K562 (cell line): ENCODE measurements at regions not wholly inside any gene's neighbourhood (a gene's known extent, or its start where the extent isn't known, plus 50 kb on each side); places are given as distances from the start of the nearest gene placed in this dataset.

Source experiments
- ATAC-seq: fragments of 200-7000 bp; cut with Tn5 transposase; 3 replicates; pipeline ENCODE4 v1.9.1; 2020; ENCODE audit warnings: moderate library complexity
- BruUV-seq: library from RNA; stranded (reverse); fragments of 400-500 nt; replicated peaks from 2 replicates; lab custom pipeline; 2021; lab: Mats Ljungman, UMichigan
- CTCF ChIA-PET: fragments of 300-600 bp; formaldehyde crosslinking; extraction: SDS; loops from one replicate; lab custom pipeline; 2021; ENCODE audit warnings: low intra/inter-chr PET ratio; lab: Yijun Ruan, JAX
- POLR2A ChIA-PET: fragments of 300-600, 350-650 bp; sonication (Branson Sonifier 250); formaldehyde crosslinking; extraction: SDS; loops from one replicate; lab custom pipeline; 2021; ENCODE audit warnings: antibody characterized with exemption, inconsistent platforms; lab: Yijun Ruan, JAX
- DNase-seq, 4 experiments: peaks; one replicate each; pipeline versions ENCODE4 v3.0.0 to v3.0.0-alpha.2; 2011 to 2018; ENCODE audit warnings: low spot score in 3 of 4, mixed read lengths in 3 of 4; ENCODE audit errors: extremely low read depth in 1 of 4
- FAIRE-seq: peaks from 2 replicates; lab custom pipeline; 2011; peaks lifted over from hg19 to GRCh38; lab: Jason Lieb, UNC
- H2AFZ ChIP-seq: 2 replicates; pipeline ENCODE4 v1.6.0; 2011; ENCODE audit warnings: low read depth, low read length, control low read depth, inconsistent platforms
- H3K27ac ChIP-seq: fragments of 200-600 bp; 3 replicates; pipeline ENCODE4 v1.8.0; 2011; ENCODE audit warnings: low read depth, mild to moderate bottlenecking, control low read depth, inconsistent platforms, low read length, moderate library complexity, mixed read lengths; ENCODE audit errors: extremely low read depth
- H3K27me3 ChIP-seq, 2 experiments: fragments of 300-600 bp in 1 of 2; 2 replicates in 1 of 2; 3 replicates in 1 of 2; pipeline versions ENCODE4 v1.6.0 to v1.8.0; 2011; ENCODE audit warnings: inconsistent platforms in 2 of 2, low read length in 2 of 2, mild to moderate bottlenecking in 1 of 2, mixed read lengths in 1 of 2, moderate library complexity in 1 of 2; ENCODE audit not compliant: control insufficient read depth in 2 of 2, insufficient read depth in 2 of 2
- H3K36me3 ChIP-seq: fragments of 300-600 bp; 3 replicates; pipeline ENCODE4 v1.8.0; 2011; ENCODE audit warnings: mild to moderate bottlenecking, low read length, inconsistent platforms; ENCODE audit not compliant: control insufficient read depth, insufficient read depth
- H3K4me1 ChIP-seq, 2 experiments: fragments of 200-600 bp in 1 of 2; replicated peaks in 1 of 2; 2 replicates in 1 of 2; 3 replicates in 1 of 2; pipeline versions ENCODE4 v1.5.1 to v1.8.0; 2011; ENCODE audit warnings: inconsistent platforms in 2 of 2, low read length in 2 of 2, mild to moderate bottlenecking in 1 of 2, mixed read lengths in 1 of 2, moderate library complexity in 1 of 2; ENCODE audit not compliant: control insufficient read depth in 2 of 2, insufficient read depth in 2 of 2
- H3K4me2 ChIP-seq: 2 replicates; pipeline ENCODE4 v1.6.1; 2011; ENCODE audit warnings: low read length, control low read depth, inconsistent platforms, mixed read lengths; ENCODE audit not compliant: insufficient read depth
- H3K4me3 ChIP-seq: fragments of 200-600 bp; sonication (generic), shearing (Covaris generic); 2 replicates; pipeline ENCODE4 v1.5.1; 2016; ENCODE audit warnings: control low read depth, inconsistent platforms
- H3K79me2 ChIP-seq: fragments of 200-600 bp; 3 replicates; pipeline ENCODE4 v1.8.0; 2011; ENCODE audit warnings: low read length, inconsistent platforms; ENCODE audit not compliant: control insufficient read depth, insufficient read depth
- H3K9ac ChIP-seq, 2 experiments: 2 replicates each; pipeline versions ENCODE4 v1.6.0 to v1.6.1; 2011; ENCODE audit warnings: low read depth in 2 of 2, low read length in 2 of 2, control low read depth in 1 of 2, inconsistent platforms in 1 of 2, mild to moderate bottlenecking in 1 of 2, mixed read lengths in 1 of 2; ENCODE audit not compliant: insufficient read depth in 1 of 2
- H3K9me1 ChIP-seq: one replicate; pipeline ENCODE4 v1.6.0; 2011; ENCODE audit warnings: inconsistent platforms, mild to moderate bottlenecking, low read length, moderate library complexity; ENCODE audit not compliant: control insufficient read depth, insufficient read depth
- H3K9me3 ChIP-seq: replicated peaks from 2 replicates; pipeline ENCODE4 v1.5.1; 2011; ENCODE audit warnings: low read depth, low read length, inconsistent platforms; ENCODE audit not compliant: control insufficient read depth, insufficient read depth
- H4K20me1 ChIP-seq: replicated peaks from 2 replicates; pipeline ENCODE4 v1.6.1; 2011; ENCODE audit warnings: low read length, inconsistent platforms, mixed read lengths; ENCODE audit not compliant: control insufficient read depth, insufficient read depth
- ARHGAP35 ChIP-seq: fragments of 450-650 bp; IDR thresholded peaks from 2 replicates; pipeline ENCODE4 v1.6.1; 2018; ENCODE audit not compliant: partially characterized antibody
- CBX3 ChIP-seq, 2 experiments: IDR thresholded peaks; 1 replicate in 1 of 2; 2 replicates in 1 of 2; pipeline ENCODE4 v1.6.1; 2012; ENCODE audit warnings: inconsistent platforms in 2 of 2, low read length in 2 of 2, borderline replicate concordance in 1 of 2, control low read depth in 1 of 2
- CEBPZ ChIP-seq: fragments of 150-350 bp; IDR thresholded peaks from 2 replicates; pipeline ENCODE4 v1.6.1; 2014; ENCODE audit warnings: low read depth, mild to moderate bottlenecking, low read length, borderline replicate concordance
- CXXC5 ChIP-seq: fragments of 250-450 bp; sonication (Bioruptor Pico); IDR thresholded peaks from 2 replicates; pipeline ENCODE4 v1.8.0; 2022; ENCODE audit warnings: inconsistent platforms, mild to moderate bottlenecking, moderate library complexity
- EZH2 ChIP-seq: IDR thresholded peaks from 2 replicates; pipeline ENCODE4 v1.6.1; 2012; ENCODE audit warnings: low read depth, mild to moderate bottlenecking, inconsistent platforms, low read length, borderline replicate concordance
- GTF2A2 ChIP-seq: IDR thresholded peaks from 2 replicates; pipeline ENCODE4 v1.6.1; 2016; ENCODE audit warnings: mild to moderate bottlenecking, missing genetic modification characterization, missing compliant biosample characterization
- MTA2 ChIP-seq: fragments of 450-650 bp; IDR thresholded peaks from 2 replicates; pipeline ENCODE4 v1.6.1; 2016; ENCODE audit warnings: low read depth
- NBN ChIP-seq: fragments of 450-650 bp; IDR thresholded peaks from 2 replicates; pipeline ENCODE4 v1.6.1; 2016; ENCODE audit warnings: low read depth, mild to moderate bottlenecking
- NR0B1 ChIP-seq: fragments of 450-650 bp; IDR thresholded peaks from one replicate; pipeline ENCODE4 v1.6.1; 2018; ENCODE audit warnings: mild to moderate bottlenecking, moderate library complexity; ENCODE audit not compliant: partially characterized antibody
- PHB2 ChIP-seq: fragments of 450-650 bp; IDR thresholded peaks from 2 replicates; pipeline ENCODE4 v1.6.1; 2017; ENCODE audit warnings: low read depth
- SNIP1 ChIP-seq: fragments of 450-650 bp; IDR thresholded peaks from 2 replicates; pipeline ENCODE4 v1.7.1; 2017; ENCODE audit warnings: low read depth, mild to moderate bottlenecking
- TAF1 ChIP-seq: IDR thresholded peaks from 2 replicates; pipeline ENCODE4 v1.6.1; 2011; ENCODE audit warnings: mild to moderate bottlenecking, low read length, moderate library complexity; ENCODE audit not compliant: insufficient read depth, control insufficient read depth, severe bottlenecking; ENCODE audit errors: extremely low read depth
- TCF3 ChIP-seq: sonication (generic); formaldehyde crosslinking; IDR thresholded peaks from 2 replicates; pipeline ENCODE4 v1.4.0; 2020; ENCODE audit warnings: mild to moderate bottlenecking, missing genetic modification reagents
- TFAM ChIP-seq: fragments of 250-450 bp; sonication (Bioruptor Pico); conservative IDR thresholded peaks from 2 replicates; pipeline ENCODE4 v1.5.0; 2021; ENCODE audit warnings: mild to moderate bottlenecking, moderate library complexity
- THAP12 ChIP-seq: fragments of 250-450 bp; sonication (Bioruptor Pico); IDR thresholded peaks from 2 replicates; pipeline ENCODE4 v1.9.0; 2021; ENCODE audit warnings: mild to moderate bottlenecking, inconsistent platforms
- ZNF507 ChIP-seq: conservative IDR thresholded peaks from 2 replicates; pipeline ENCODE4 v1.6.1; 2017; ENCODE audit warnings: missing genetic modification characterization, missing compliant biosample characterization
- WGBS: fragments of 100-300 bp; shearing (Covaris generic); methylation state at CpG from one replicate; pipeline ENCODE4 v1.1.6; 2016; ENCODE audit warnings: low coverage, mixed read lengths; ENCODE audit not compliant: insufficient coverage; ENCODE audit errors: missing lambda C conversion rate; 5-methylcytosine and 5-hydroxymethylcytosine counted together
- in situ Hi-C: fragments of 300-500 bp; cut with MboI; formaldehyde crosslinking; loops from 4 replicates; pipeline ENCODE4 v1.15.0; 2018; ENCODE audit warnings: inconsistent platforms, mixed read lengths
- intact Hi-C: fragments of 100-400 bp; cut with micrococcal nuclease; formaldehyde crosslinking; loops from 2 replicates; pipeline ENCODE4 v1.14.2; 2022

DNA sequence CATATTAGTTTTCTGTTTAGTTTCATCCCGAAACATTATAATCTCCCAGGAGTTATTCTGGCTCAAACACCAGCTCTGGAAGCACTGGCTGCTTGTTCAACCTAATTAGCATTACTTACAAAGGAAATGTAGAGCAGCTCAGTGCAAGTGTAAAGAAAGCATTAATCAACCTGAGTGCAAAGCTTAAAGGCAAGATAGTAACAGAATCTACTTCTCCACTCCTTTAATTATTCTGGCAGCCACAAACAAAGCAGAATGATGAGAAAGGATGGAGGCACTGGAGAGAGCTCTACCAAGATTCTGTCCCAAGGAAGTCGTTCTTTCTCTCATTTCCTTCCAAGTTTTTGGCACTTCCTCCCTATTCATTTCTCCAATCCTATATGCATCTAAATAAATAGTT is 1384.0 kb downstream of the ZPLD1 start:
- no peaks in the 10 kb centered on the region for H4K20me1 ChIP-seq
- in situ Hi-C loops (no loop called here), intact Hi-C loops (no loop called here)
- H3K4me1 ChIP-seq, result no peaks in the 10 kb centered on the region
- H3K36me3 ChIP-seq, result no peaks in the 10 kb centered on the region
- no peak for ATAC-seq
- 0% methylated on average over 2 of the region's 2 CpGs for WGBS
- TF ChIP-seq GTF2A2 (no peak), NBN (no peak), NR0B1 (no peak), CEBPZ (no peak), SNIP1 (no peak), ZNF507 (no peak), ARHGAP35 (no peak), CBX3 (IDR thresholded peaks at IDR 0.05; ENCODE audit: borderline replicate concordance in 1 of 2, low read length in 2 of 2) (no peak), THAP12 (no peak), MTA2 (no peak), TFAM (CRISPR knock-in tag) (no peak), TAF1 (no peak), PHB2 (no peak), EZH2 (no peak), TCF3 (no peak), CXXC5 (CRISPR knock-in tag) (no peak)
- H2AFZ ChIP-seq, result no peak overlapping the region
- FAIRE-seq, result no peak
- H3K9me1 ChIP-seq, result no peaks in the 10 kb centered on the region
- H3K9ac ChIP-seq, result no peak overlapping the region
- no peak overlapping the region for H3K27ac ChIP-seq
- ChIA-PET POLR2A (no interaction called here), CTCF (no interaction called here)
- H3K79me2 ChIP-seq, result no peaks in the 10 kb centered on the region
- no peak overlapping the region for H3K4me2 ChIP-seq
- no peaks in the 10 kb centered on the region for H3K9me3 ChIP-seq
- no peak for DNase-seq
- no peak overlapping the region for H3K4me3 ChIP-seq
- no peaks in the 10 kb centered on the region for H3K27me3 ChIP-seq
- no TSS peak for BruUV-seq
